HFF-Myc (cell line): ENCODE measurements at regions not wholly inside any gene's neighbourhood (a gene's known extent, or its start where the extent isn't known, plus 50 kb on each side); places are given as distances from the start of the nearest gene placed in this dataset.

Source experiments
- DNase-seq: peaks from one replicate; pipeline ENCODE4 v3.0.0-alpha.2; 2011; ENCODE audit warnings: low read depth; ENCODE audit errors: extremely low read depth
- H3K4me3 ChIP-seq: replicated peaks from 2 replicates; pipeline ENCODE4 v1.5.1; 2011; ENCODE audit warnings: low read depth, mild to moderate bottlenecking, control low read depth, low read length
- CTCF ChIP-seq: IDR thresholded peaks from 2 replicates; pipeline ENCODE4 v1.5.1; 2012; ENCODE audit warnings: mild to moderate bottlenecking, low read depth, low read length, control low read depth; ENCODE audit errors: missing control alignments

- no peak overlapping the region for H3K4me3 ChIP-seq
- no peak for DNase-seq
- TF ChIP-seq CTCF: no peak
Observed at GRCh38 chr4:116223040-116223732, 862.2 kb downstream of the TRAM1L1 start.

GRCh38 chr4:116217781-116218180 is 867.6 kb downstream of the TRAM1L1 start:
- no peak for TF ChIP-seq CTCF
- H3K4me3 ChIP-seq: no peak overlapping the region
- DNase-seq: no peak

- DNase-seq: no peak
- no peak for TF ChIP-seq CTCF
- no peak overlapping the region for H3K4me3 ChIP-seq
Observed at GRCh38 chr4:116215622-116216021, 869.8 kb downstream of the TRAM1L1 start.

- no peak overlapping the region for H3K4me3 ChIP-seq
- no peak for DNase-seq
- TF ChIP-seq CTCF: no peak
Observed at GRCh38 chr4:116202524-116202923, 882.9 kb downstream of the TRAM1L1 start.

- no peak for TF ChIP-seq CTCF
- no peak overlapping the region for H3K4me3 ChIP-seq
- DNase-seq: no peak
Observed at GRCh38 chr4:116197317-116197809, 888.0 kb downstream of the TRAM1L1 start.

GRCh38 chr4:116183241-116183640 is 902.1 kb downstream of the TRAM1L1 start:
- DNase-seq: no peak
- no peak for TF ChIP-seq CTCF
- H3K4me3 ChIP-seq: no peak overlapping the region
